GM18870 (cell line): ENCODE measurements at regions not wholly inside any gene's neighbourhood (a gene's known extent, or its start where the extent isn't known, plus 50 kb on each side); places are given as distances from the start of the nearest gene placed in this dataset.

ENCODE experiments used
- ATAC-seq: cut with Tn5 transposase; IDR thresholded peaks from one replicate; pipeline ENCODE4 v1.9.1; 2021; ENCODE audit warnings: moderate library complexity; ENCODE audit not compliant: unreplicated experiment

DNA sequence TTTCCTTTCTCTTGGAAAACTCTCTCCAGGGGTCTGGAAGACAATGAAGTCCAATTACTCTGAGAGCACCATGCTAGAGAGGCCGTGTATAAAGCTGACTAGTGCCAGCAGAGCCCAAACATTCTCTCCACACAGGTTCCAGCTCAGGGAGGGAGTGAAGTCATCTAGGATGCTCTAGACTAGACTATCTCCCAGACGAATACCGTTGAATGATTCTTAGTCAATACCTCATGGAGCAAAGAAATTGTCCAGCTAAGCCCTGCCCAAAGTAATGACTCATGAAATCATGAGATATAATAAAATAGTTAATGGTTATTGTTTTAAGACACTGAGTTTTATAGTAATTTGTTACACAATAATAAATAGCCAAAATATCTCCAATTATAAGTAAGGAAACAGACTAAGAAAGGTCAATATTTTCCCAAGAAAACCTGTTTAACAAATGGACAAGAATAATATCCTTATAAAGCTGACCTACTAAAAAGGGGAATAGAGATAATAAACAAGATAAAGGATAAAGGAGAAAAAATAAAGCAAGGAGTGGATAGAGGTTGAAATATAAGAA lies 163.9 kb upstream of the LRRC7 start:
- ATAC-seq, result no peak

DNA sequence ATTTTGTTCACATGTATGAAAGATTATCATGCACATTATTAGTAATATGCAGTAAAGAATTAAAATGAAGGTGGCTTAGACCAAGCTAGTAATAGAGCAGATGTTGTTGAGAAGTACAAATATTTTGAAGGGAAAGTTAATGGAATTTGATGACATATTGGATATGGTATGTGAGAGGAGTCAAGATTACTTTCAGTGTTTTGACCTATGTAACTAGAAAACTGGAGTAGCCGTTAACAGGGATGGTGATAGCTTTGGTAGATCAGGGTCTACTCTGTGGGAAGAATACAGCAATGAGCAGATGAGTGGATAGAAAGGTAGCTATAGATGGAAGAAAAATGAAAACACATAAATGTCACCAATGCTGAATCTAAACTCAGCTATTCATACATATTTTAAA lies 163.2 kb upstream of the LRRC7 start:
- ATAC-seq, result no peak

DNA sequence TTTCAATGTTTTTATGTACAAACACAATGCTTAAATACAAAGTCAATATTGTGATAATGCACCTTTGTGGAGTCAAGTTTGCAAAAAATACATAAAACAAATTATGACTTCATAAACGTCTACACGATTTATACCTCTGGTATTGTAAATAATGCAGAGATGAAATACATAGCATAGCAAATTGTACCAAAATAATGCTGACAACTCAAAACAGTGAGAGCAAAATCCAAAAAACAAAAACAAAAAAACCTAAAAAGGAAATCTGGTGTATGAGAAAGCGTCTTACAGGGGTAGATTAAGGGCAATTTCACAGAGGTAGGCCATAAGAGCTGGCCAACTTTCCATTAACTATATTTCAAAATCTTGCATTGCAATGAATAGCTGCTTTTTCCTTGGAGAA lies 161.5 kb upstream of the LRRC7 start:
- no peak for ATAC-seq

DNA sequence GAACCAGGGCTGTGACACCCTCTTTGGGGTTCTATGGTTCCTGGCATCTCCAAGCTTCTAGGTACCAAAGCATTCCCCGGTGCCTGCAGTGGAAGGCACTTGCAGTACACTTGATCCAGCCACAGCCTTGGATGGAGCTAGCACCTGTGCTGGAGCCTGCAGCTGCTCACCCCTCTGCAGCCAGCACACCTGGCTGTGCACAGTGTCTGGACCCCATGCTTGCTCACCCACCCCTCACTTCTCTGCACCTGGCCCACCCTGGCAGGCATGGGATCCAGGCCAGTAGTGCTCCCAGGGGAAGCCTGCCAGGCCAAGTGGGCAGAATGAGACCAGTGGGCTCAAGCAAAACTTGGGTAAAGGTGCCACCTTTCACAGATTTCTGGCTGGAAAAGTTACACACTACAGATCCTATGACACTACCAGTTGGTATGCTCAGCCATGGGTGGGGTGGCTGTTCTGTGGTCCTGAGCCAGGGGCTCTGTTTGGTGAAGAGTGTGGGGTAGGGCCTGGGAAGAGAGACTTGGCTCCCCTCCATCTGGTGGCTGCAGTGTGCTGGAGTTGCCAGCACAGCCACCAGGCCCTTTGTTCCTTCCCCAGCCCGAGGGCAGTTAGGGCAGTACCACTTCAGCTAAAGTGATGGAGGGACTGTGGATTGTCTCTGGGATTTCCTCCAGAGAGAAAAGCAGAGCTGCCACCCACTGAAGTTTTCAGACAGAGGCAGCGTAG lies 157.8 kb upstream of the LRRC7 start:
- ATAC-seq, result no peak

DNA sequence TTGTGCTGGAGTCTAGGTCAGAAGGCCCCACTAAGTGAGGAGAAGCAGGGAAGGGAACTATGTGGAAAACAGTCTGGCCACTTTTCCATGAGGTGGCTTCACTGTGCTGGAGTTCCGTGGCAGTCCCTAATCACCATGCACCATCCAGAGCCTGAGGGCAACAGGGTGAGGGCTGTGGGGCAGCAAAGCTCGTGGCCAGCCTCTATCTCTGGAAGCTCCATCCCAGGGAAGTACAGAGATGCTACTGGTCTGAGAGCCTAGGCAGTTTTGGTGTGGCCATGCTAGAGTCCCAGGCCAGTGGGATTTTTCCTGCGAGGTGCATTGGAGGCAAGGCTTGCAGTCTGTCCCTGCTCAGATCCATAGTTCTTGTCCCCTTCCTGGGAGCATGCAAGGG lies 157.3 kb upstream of the LRRC7 start:
- no peak for ATAC-seq

DNA sequence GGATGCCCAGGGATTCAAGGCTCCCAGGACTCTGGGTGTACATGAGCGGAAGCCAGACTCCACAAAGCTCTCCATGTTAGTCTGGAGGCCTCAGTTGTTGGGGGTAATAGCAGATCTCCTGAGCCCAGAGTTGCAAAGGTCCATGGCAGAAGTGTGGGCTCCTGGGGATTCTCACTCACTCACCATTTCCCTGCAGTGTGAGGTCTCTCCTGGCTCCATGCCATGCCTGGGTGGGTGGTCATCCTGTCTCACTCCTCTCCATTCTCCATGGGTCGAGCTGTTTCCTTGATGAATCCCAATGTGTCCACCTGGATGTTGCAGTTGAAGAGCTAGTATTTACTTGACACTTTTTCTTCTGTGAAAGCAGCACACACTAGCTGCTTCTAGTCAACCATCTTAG lies 156.8 kb upstream of the LRRC7 start:
- no peak for ATAC-seq

DNA sequence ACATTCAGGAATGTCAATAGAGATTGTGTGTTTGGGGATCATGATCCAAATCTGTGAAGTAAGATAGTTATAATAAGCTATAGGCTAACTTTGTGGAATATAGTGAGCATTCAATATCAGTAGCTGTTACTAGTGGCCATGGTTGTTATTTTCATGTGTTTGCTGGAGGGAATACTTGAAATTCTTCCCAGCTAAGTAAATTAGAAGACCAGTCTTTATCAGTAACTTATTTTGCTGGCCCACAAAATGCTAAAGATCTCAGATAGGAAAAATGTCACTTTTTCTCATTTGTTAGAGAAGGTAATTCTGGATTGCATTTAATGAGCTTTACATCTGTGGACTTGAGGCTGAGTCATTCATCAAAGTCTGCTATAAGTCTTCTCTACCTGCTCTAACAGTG lies 156.1 kb upstream of the LRRC7 start:
- ATAC-seq, result no peak

DNA sequence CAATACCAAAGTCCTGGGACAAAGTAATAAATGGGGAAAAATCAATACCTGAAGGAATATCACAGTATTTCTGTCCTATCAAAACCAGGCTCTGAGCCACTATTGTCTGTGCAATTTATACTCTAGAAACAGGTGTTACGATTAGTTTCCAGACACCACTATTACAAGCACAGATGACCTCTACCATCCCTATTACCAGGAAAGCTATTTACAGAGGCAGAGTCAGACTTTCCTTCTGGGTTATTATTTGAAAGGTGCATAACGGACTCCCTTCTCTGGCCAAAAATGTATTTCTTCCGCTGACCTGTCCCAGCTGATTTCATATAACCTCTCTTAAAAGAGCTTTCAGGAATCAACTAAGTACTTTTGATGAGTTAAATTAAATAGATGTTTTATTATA lies 154.6 kb upstream of the LRRC7 start:
- no peak for ATAC-seq

DNA sequence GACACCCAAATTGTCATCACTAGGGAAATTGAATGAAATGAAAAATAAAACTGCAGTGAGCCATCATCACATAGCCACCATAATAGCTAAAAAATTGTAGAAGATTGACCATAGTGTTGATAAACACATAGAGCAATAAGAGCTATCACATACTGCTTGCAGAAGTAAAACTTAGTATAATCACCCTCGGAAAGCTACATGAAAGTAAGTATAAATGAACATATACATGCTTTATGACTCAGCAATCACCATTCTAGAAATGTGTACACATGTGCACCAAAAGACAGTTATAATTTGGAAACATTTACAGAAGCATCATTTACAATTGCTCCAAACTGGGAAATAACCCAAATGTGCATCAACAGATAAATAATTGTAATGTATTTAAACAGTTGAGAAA lies 153.1 kb upstream of the LRRC7 start:
- ATAC-seq, result no peak

DNA sequence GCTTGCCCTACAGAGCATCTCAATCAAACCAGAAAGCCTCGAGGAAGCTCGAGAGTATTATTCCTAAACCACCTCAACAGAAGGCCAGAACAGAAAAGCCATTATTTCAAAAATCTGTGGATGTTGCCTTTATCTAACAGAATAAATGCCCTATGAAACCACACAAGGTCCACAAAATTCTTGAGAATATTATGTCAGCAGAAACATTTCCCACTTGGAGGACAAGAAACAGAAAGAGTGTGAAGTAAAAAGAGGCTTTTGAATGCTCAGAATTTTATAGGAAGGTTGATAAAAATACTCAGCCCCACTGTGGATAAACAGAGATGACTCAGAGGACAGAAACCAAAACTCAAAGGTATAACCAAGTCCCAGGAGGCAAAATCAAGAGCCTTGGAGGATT lies 146.4 kb upstream of the LRRC7 start:
- ATAC-seq, result no peak

DNA sequence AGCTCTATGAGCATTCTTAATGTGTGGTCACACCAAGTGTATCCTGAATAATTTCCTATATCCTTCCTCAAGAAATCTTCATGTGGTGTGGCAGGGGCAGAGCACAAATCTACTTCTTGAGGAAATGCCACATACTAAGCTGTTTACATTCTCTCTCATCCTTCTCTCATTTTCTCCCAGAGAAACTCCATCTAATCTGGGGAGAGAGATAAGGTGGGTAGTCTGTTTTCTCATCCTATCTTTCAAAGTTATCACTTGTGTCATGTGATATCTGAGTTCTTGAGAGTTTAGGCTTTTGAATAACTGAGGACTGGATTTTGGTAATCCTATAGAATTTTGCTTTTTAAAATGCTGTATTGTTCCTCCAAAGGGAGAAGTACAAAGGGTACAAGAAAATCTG lies 141.9 kb upstream of the LRRC7 start:
- ATAC-seq, result no peak

DNA sequence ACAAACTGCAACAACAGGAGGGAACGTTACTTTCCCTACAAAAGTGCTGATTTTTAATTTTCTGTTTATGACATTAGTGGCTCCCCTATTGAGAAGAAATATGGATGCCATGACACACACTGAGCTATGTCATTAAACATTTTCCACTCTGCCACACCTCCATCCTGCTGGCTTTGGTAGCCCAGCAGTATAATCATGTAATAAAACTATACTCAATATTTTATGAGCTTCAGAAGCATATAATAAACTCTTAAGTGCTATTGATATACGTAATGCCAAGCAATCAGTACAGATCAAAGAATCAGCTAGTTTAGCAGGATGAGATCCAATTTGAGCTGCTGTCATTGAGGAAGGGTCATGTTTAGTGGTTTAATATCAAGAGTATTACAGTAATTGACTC lies 141.3 kb upstream of the LRRC7 start:
- ATAC-seq, result no peak

DNA sequence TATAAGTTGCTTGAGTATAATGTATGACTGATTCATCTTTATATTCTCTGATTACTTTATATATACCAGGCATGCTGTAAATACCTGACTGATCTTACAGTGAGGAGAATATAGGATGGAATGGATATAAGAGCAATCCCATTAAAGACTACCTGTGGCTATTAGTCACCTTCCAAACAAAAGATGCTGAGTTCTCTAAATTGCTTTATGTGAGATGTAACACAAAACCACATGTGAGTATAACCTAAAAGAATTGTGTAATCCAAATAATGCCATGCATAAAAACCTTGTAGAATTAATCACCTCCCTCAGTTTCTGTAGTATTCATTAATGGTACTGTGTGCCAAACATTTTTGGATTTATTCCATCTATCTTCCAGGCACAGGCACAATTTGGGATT lies 134.6 kb upstream of the LRRC7 start:
- ATAC-seq, result no peak

DNA sequence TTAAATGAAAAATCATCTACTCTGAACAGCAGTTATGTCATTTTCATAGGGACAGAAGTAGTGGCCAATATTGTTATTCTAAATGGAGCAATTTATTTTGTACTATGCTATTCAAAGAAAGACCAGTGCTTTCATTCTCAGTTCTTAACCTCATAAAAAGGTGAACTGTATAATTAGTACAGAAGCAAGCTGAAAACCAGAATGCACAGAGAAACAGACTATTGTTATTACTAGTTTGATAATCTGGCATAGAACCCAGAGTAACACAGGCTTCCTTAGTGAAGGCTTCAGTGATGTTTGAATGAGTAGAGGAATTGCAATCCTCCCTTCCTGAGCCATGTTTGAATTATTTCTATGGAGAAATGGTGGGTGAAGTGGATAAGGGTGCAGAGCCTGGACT lies 131.6 kb upstream of the LRRC7 start:
- ATAC-seq, result no peak

DNA sequence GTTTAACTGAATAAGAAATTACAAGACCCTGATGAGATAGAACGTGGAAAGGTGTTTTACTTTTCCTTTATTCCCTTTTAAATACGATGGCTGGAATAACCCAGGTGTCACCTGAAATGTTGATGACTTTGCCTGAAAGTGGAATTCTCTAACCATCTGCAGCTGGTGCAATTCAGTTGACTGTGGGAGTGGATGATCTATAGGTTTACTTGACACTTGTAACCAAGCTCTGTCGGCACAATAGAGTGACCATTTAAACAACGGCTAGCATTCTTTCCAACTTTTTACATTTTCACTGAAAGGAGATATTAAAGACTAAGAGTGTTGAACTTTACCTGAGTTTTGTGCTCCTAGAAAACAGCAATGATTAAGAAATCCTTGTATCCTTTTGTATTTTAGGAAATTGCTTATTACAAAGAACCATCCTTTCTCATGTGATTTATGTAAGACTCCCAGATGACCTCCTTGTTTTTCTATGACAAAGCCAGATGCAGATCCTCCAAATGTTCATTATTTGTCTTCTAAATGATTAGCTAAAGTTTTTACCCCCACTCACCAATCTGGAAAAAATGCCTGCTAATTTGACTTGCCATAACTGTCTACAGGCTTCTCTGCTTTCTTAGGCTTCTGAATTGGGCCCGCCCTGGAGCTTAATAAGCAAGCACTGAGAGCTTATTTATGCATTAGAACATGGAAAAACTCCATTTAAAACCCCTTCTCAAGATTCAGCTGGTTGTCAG lies 129.5 kb upstream of the LRRC7 start:
- ATAC-seq, result no peak

DNA sequence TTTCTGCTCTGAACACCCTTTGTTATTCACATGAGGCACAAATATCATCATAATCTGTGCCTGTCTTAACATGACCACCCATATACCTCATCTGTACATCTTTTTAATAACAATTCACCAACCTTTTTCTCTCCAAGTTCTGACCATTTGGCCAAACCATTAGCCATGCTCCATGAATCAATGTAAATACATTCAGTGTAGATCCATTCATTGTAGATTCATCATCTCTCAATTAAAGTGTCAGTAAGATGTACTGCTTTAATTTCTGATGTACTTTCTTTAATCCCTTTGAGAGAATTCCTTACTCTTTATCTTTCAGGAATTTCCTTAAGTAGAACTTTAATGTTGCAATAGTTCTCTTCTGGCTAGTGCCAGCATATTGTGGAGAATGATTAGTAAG lies 126.2 kb upstream of the LRRC7 start:
- no peak for ATAC-seq

DNA sequence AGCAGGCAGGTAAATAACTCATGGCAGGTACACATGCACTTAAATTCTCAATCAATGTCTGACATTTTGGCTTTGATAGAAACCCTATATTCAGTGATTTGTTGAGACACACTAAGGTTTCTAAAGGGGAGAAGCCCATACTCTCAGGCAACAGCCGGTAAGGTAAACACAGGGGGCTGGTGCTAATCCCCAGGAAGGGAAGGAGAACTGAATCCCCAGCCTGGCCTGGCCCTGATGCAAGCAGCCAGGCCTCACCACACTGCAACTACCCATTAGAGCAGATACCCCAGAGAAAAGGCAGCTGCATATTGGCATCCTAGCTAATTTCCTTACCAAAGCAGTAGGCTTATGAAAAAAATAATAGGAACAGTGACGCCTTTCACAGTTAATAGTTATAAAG lies 116.5 kb upstream of the LRRC7 start:
- ATAC-seq, result no peak

DNA sequence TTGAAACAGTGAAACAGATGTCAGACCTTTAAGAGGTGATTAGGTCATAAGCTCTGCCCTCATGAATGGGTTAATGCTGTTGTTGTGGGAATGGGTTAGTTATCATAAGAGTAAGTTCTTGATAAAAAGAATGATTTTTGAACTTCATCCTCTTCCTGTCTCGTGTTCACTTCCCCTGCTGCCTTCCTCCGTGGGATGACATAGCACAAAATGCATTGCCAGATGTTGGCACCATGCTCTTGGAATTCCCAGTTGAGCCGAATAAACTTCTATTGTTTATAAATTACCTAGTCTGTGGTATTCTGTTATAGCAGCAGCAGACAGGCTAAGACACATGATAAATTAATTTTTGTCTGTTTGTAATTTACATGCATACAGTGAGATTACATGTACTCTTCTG lies 112.0 kb upstream of the LRRC7 start:
- no peak for ATAC-seq

DNA sequence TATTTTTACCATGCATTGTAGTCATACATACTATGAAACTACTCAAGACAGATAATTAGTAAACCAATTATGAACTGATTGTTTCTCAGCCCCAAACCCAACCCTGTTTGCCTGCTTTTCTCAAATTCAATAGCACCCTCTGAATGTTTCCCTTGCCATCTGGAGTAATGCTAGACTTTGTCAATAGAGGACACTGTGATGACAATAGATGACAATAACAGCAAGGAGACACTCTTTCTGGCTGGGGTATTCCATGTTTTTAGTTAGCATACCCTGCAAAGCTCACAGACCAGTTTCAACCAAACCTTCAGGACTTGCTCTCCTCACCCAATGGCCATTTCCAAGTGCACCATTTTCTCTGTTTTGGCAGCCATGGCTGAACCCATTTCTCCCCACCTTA lies 108.5 kb upstream of the LRRC7 start:
- ATAC-seq, result no peak

DNA sequence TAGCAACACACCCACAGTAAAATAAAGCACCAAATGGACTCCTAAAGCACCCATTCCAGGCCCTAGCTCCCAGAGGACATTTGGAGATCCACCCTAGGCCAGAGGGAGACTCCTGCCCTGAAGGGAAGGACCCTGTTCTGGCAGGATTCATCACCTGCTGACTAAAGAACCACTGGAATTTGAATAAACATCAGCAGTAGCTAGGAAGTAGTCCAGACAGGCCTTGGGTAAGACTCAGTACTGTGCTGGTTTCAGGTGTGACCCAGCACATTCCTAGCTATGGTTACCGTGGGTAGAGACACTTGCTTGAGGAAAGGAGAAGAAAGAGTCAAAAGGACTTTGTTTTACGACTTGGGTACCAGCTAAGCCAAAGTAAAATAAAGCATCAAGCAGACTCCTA lies 92.7 kb upstream of the LRRC7 start:
- no peak for ATAC-seq

DNA sequence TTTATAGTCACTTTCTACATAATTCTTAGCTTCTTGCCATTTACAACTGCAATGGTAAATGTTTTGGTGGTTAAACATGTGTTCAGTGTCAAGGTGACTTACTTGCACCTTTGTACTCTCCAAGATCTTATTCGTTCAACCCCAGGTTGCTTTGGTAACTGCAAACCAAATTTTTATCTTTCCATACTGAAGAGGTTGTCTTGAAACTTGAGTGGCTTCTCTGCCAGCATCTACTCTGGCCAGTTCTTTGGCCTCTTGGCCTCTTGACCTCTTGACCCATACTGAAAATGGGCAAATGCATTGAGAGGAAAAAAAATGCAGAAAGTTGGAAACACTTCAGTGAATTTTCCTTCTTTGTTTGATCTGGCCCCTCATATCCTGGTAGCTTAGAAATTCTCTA lies 88.0 kb upstream of the LRRC7 start:
- ATAC-seq, result no peak

DNA sequence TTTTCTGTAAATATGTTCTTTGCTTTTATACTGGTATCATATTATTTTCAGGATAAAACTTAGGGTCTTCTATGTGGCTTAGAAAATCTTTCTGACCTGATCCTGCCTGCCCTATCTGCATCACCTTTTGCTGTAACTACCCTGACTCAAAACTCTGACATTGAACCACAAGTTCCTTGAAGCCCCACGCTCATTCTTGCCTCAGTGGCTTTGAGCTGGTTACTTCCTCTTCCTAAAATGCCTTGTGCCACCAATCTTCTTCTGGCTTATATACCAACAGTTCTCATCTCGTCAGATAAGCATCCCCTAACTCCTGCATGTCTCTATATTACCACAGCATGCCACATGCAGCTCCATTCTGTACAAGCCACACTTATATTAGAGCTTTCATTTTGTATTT lies 84.5 kb upstream of the LRRC7 start:
- ATAC-seq, result no peak

DNA sequence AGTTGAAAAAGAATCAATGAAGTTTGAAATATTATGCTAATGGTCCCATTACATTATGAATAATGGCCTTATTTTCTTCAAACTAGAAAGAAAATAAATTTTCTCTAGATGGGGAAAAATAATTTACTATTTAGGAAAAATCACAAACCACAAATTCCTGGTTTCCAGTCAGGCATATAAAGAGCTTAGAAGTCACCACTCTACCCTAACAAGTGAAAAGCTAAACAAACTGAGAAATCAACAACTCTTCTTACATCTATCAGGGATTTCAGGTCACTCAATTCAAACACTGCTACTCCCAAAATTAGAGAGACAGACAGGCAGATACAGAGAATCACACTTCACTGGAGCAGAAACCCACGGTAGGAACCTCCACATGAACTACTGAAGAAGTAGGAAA lies 82.1 kb upstream of the LRRC7 start:
- ATAC-seq, result no peak
